Upper lobe of right lung (tissue), 1 donor: ENCODE measurements at regions not wholly inside any gene's neighbourhood (a gene's known extent, or its start where the extent isn't known, plus 50 kb on each side); places are given as distances from the start of the nearest gene placed in this dataset.

Source experiments
- ATAC-seq: fragments of 200-7000 bp; cut with Tn5 transposase; one replicate; pipeline ENCODE4 v1.9.1; 2020; ENCODE audit warnings: mild to moderate bottlenecking, moderate library complexity
- DNase-seq: peaks from one replicate; pipeline ENCODE4 v3.0.0-alpha.2; 2020
- H3K27ac ChIP-seq: fragments of 200-600 bp; one replicate; pipeline ENCODE4 v1.8.0; 2022
- H3K27me3 ChIP-seq: fragments of 200-600 bp; one replicate; pipeline ENCODE4 v1.8.0; 2022; ENCODE audit warnings: mild to moderate bottlenecking
- H3K36me3 ChIP-seq: fragments of 200-600 bp; one replicate; pipeline ENCODE4 v1.8.0; 2022
- H3K4me1 ChIP-seq: fragments of 200-600 bp; one replicate; pipeline ENCODE4 v1.8.0; 2022
- H3K4me3 ChIP-seq: fragments of 200-600 bp; one replicate; pipeline ENCODE4 v1.8.0; 2022; ENCODE audit warnings: mild to moderate bottlenecking
- H3K9me3 ChIP-seq: fragments of 200-600 bp; one replicate; pipeline ENCODE4 v1.8.0; 2022
- CTCF ChIP-seq: fragments of 200-600 bp; IDR thresholded peaks from one replicate; pipeline ENCODE4 v1.8.0; 2022; ENCODE audit warnings: antibody characterized with exemption
- intact Hi-C: fragments of 100-400 bp; cut with DNase I; formaldehyde crosslinking; loops from one replicate; pipeline ENCODE4 v1.11.0; 2022
- donor health status: DM: no; HTN: yes; CAD: no; lungs with severe emphysema.

- Histone ChIP-seq H3K4me3 (no peak overlapping the region), H3K9me3 (no peaks in the 10 kb centered on the region), H3K27ac (no peak overlapping the region), H3K36me3 (no peaks in the 10 kb centered on the region), H3K27me3 (no peaks in the 10 kb centered on the region), H3K4me1 (no peaks in the 10 kb centered on the region)
- no peak for DNase-seq
- peak; percentile 59 for ATAC-seq
- TF ChIP-seq CTCF, result no peak
- intact Hi-C loops, result no loop called here
Measured at GRCh38 chr10:88097536-88097935, 234.1 kb downstream of the PTEN start.

- Histone ChIP-seq H3K4me3 (no peak overlapping the region), H3K27ac (no peak overlapping the region), H3K9me3 (no peaks in the 10 kb centered on the region), H3K36me3 (no peaks in the 10 kb centered on the region), H3K4me1 (no peaks in the 10 kb centered on the region), H3K27me3 (no peaks in the 10 kb centered on the region)
- intact Hi-C loops, result no loop called here
- DNase-seq (no peak), ATAC-seq (no peak)
- TF ChIP-seq CTCF, result no peak
Measured at GRCh38 chr10:88100281-88100680, 236.9 kb downstream of the PTEN start.

GRCh38 chr10:88101666-88102065 is 238.2 kb downstream of the PTEN start:
- no peak for ATAC-seq
- no peak overlapping the region for H3K27ac ChIP-seq
- intact Hi-C loops, result no loop called here

GRCh38 chr10:88103576-88103975 is 240.2 kb downstream of the PTEN start:
- H3K27ac ChIP-seq, result no peak overlapping the region
- ATAC-seq, result no peak
- intact Hi-C loops, result no loop called here

More at GRCh38 chr10:88101666-88102065, 238.2 kb downstream of the PTEN start:
- H3K4me3 ChIP-seq, result no peak overlapping the region
- TF ChIP-seq CTCF, result no peak
- no peaks in the 10 kb centered on the region for H3K36me3 ChIP-seq
- H3K9me3 ChIP-seq, result no peaks in the 10 kb centered on the region
- DNase-seq, result no peak
- no peaks in the 10 kb centered on the region for H3K4me1 ChIP-seq
- no peaks in the 10 kb centered on the region for H3K27me3 ChIP-seq

GRCh38 chr10:88104223-88104622 is 240.8 kb downstream of the PTEN start:
- Histone ChIP-seq H3K4me3 (no peak overlapping the region), H3K36me3 (no peaks in the 10 kb centered on the region), H3K4me1 (no peaks in the 10 kb centered on the region), H3K27me3 (no peaks in the 10 kb centered on the region), H3K27ac (no peak overlapping the region), H3K9me3 (no peaks in the 10 kb centered on the region)
- ATAC-seq, result no peak
- DNase-seq, result no peak
- intact Hi-C loops, result no loop called here
- no peak for TF ChIP-seq CTCF

More at GRCh38 chr10:88103576-88103975, 240.2 kb downstream of the PTEN start:
- Histone ChIP-seq H3K27me3 (no peaks in the 10 kb centered on the region), H3K4me3 (no peak overlapping the region), H3K4me1 (no peaks in the 10 kb centered on the region), H3K9me3 (no peaks in the 10 kb centered on the region), H3K36me3 (no peaks in the 10 kb centered on the region)
- no peak for DNase-seq
- no peak for TF ChIP-seq CTCF

- DNase-seq, result no peak
- intact Hi-C loops, result no loop called here
- Histone ChIP-seq H3K27ac (peak overlapping the region; percentile 33), H3K4me3 (no peak overlapping the region), H3K9me3 (no peaks in the 10 kb centered on the region), H3K36me3 (no peaks in the 10 kb centered on the region), H3K4me1 (no peaks in the 10 kb centered on the region), H3K27me3 (no peaks in the 10 kb centered on the region)
- peak; percentile 74 for ATAC-seq
- no peak for TF ChIP-seq CTCF
Measured at GRCh38 chr10:88106366-88106765, 242.9 kb downstream of the PTEN start.
